ENCODE measurements at regions not wholly inside any gene's neighbourhood (a gene's known extent, or its start where the extent isn't known, plus 50 kb on each side); places are given as distances from the start of the nearest gene placed in this dataset.
"Not testable (repeated sequence)": the region's sequence is repeated elsewhere in the genome, so short reads cannot be mapped to it uniquely, and the experiment has no call there.

DNA sequence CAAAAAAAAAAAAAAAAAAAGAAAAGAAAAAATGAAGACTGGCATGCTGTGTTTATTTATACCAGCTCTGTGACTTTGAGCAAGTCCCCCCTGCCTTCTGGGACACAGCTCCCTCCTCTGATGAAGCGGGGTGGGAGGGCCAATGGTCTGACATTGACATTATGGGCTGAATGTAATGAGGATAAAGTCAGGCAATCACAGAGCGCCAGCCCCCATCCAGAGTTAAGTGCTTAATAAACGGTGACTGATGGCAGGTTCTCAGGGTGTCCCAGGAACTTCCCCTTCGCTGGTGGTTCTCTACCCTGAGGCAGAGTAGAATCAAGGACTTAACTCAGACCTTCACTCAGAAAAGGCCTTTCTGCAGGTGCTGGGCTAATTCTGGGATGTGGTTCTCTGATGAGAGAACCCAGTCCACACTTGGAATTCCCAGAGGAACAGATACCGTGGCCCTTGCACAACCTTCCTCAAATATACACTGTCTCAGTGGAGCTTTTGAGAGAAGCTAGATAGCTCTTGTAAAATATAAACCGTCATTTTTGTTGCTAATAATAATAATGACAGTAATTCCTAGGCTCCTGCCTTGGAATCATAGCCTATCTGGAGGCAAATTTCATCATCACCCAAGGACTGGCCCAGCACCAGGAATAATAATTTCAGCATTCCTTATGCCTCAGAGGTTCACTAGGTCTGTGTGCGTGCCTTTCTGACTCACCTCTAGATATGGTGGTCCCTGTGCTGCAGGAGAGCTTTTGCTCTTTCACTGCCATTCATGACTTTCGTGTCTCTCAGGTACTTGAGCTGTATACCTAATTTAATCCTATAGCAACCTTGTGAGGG is 115.8 kb downstream of the RPLP1 start:
- TF ChIP-seq, protein P1, sequence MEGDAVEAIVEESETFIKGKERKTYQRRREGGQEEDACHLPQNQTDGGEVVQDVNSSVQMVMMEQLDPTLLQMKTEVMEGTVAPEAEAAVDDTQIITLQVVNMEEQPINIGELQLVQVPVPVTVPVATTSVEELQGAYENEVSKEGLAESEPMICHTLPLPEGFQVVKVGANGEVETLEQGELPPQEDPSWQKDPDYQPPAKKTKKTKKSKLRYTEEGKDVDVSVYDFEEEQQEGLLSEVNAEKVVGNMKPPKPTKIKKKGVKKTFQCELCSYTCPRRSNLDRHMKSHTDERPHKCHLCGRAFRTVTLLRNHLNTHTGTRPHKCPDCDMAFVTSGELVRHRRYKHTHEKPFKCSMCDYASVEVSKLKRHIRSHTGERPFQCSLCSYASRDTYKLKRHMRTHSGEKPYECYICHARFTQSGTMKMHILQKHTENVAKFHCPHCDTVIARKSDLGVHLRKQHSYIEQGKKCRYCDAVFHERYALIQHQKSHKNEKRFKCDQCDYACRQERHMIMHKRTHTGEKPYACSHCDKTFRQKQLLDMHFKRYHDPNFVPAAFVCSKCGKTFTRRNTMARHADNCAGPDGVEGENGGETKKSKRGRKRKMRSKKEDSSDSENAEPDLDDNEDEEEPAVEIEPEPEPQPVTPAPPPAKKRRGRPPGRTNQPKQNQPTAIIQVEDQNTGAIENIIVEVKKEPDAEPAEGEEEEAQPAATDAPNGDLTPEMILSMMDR (IDR thresholded peaks at IDR 0.05; ENCODE audit: unreplicated experiment): no peak
- no peak overlapping the region for H3K27ac Mint-ChIP-seq (ENCODE audit: low read depth, unreplicated experiment)
- POLR2A ChIA-PET: no interaction called here
- CTCF ChIA-PET: interaction anchor here (0.6 to 1.0 kb wide), 3 partner anchors 9 to 572 kb away, joined by 3 read pairs; no protein-coding TSS in a partner anchor
- H3K4me3 Mint-ChIP-seq (ENCODE audit: unreplicated experiment): no peak overlapping the region
- BruUV-seq (replicated peaks): no TSS peak
- no peaks in the 10 kb centered on the region for H3K9me3 Mint-ChIP-seq (ENCODE audit: unreplicated experiment)
- H3K27me3 Mint-ChIP-seq (ENCODE audit: insufficient read depth, unreplicated experiment): no peaks in the 10 kb centered on the region
- H3K36me3 Mint-ChIP-seq (ENCODE audit: insufficient read depth, unreplicated experiment): no peaks in the 10 kb centered on the region
- peak; percentile 79 for DNase-seq (ENCODE audit: unreplicated experiment)
- intact Hi-C loops (cut with micrococcal nuclease): no loop called here
- no peaks in the 10 kb centered on the region for H3K4me1 Mint-ChIP-seq (ENCODE audit: insufficient read depth, unreplicated experiment)

DNA sequence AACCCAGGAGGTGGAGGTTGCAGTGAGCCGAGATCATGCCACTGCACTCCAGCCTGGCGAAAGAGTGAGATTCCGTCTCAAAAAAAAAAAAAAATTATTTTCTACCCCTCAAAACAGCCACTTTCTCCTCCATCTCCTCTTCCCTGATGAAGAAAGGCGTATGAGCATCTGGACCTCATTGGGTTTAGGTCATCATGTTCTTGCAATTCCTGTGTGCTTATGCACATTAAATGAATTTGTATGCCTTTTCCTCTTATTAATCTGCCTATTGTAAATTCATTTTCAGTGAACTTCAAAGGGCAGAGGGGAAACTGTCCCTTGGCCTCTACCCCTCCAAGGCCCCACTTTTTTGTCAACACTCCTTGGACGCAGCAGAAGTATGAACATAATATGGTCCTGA is 117.8 kb downstream of the RPLP1 start:
- Mint-ChIP-seq H3K27me3 (ENCODE audit: insufficient read depth, unreplicated experiment) (no peaks in the 10 kb centered on the region), H3K9me3 (ENCODE audit: unreplicated experiment) (no peaks in the 10 kb centered on the region), H3K4me1 (ENCODE audit: insufficient read depth, unreplicated experiment) (no peaks in the 10 kb centered on the region), H3K4me3 (ENCODE audit: unreplicated experiment) (no peak overlapping the region), H3K36me3 (ENCODE audit: insufficient read depth, unreplicated experiment) (no peaks in the 10 kb centered on the region), H3K27ac (ENCODE audit: low read depth, unreplicated experiment) (no peak overlapping the region)
- intact Hi-C loops (cut with micrococcal nuclease): no loop called here
- no peak for DNase-seq (ENCODE audit: unreplicated experiment)
- TF ChIP-seq, protein P1 (IDR thresholded peaks at IDR 0.05; ENCODE audit: unreplicated experiment): no peak
- ChIA-PET CTCF (no interaction called here), POLR2A (no interaction called here)
- no TSS peak for BruUV-seq (replicated peaks)

DNA sequence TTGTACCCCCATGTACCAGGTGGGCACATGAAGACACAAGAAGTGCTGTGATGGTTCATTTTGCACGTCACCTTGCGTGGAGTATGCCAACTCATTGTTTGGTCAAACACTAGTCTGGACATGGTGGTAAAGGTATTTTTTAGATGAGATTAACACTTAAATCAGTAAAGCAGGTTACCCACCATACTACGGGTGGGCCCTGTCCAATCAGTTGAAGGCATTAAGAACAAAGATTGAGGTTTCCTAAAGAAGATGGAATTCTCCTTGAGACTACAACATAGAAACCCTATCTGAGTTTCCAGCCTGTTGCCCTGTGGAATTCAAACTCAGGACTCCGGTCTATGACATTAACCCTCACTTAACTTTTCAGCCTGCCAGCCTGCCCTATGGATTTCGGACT is 118.4 kb downstream of the RPLP1 start:
- TF ChIP-seq, protein P1 (IDR thresholded peaks at IDR 0.05; ENCODE audit: unreplicated experiment): no peak
- Mint-ChIP-seq H3K4me1 (ENCODE audit: insufficient read depth, unreplicated experiment) (no peaks in the 10 kb centered on the region), H3K9me3 (ENCODE audit: unreplicated experiment) (no peaks in the 10 kb centered on the region), H3K4me3 (ENCODE audit: unreplicated experiment) (no peak overlapping the region), H3K27me3 (ENCODE audit: insufficient read depth, unreplicated experiment) (no peaks in the 10 kb centered on the region), H3K27ac (ENCODE audit: low read depth, unreplicated experiment) (no peak overlapping the region), H3K36me3 (ENCODE audit: insufficient read depth, unreplicated experiment) (no peaks in the 10 kb centered on the region)
- intact Hi-C loops (cut with micrococcal nuclease): no loop called here
- ChIA-PET CTCF (interaction anchor here (0.7 kb wide), 2 partner anchors 59 to 918 kb away, joined by 3 to 4 read pairs; no protein-coding TSS in a partner anchor), POLR2A (no interaction called here)
- DNase-seq (ENCODE audit: unreplicated experiment): no peak
- no TSS peak for BruUV-seq (replicated peaks)

DNA sequence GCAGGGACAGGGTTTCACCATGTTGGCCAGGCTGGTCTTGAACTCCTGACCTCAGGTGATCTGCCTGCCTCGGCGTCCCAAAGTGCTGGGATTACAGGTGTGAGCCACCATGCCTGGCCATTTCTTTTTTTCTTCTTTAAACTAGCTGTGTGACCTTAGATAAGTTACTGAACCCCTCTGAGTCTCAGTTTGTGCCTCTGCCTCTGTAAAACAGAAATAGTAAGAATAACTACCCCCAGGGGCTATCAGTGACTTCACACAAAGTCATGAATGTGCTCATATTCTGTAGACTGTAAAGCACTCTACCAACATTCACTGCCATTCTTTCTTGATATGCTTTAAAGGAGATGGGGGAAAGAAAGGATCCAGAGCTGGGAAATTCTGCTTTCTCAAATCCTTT is 120.7 kb downstream of the RPLP1 start:
- H3K27ac Mint-ChIP-seq (ENCODE audit: low read depth, unreplicated experiment); BruUV-seq (replicated peaks); H3K4me1 Mint-ChIP-seq (ENCODE audit: insufficient read depth, unreplicated experiment); DNase-seq (ENCODE audit: unreplicated experiment); H3K9me3 Mint-ChIP-seq (ENCODE audit: unreplicated experiment); H3K36me3 Mint-ChIP-seq (ENCODE audit: insufficient read depth, unreplicated experiment); intact Hi-C loops (cut with micrococcal nuclease); H3K4me3 Mint-ChIP-seq (ENCODE audit: unreplicated experiment); H3K27me3 Mint-ChIP-seq (ENCODE audit: insufficient read depth, unreplicated experiment): not testable (repeated sequence)
- ChIA-PET POLR2A (interaction anchor here (1.2 kb wide), 1 partner anchor 16 kb away, joined by 3 read pairs; no protein-coding TSS in a partner anchor), CTCF (interaction anchor here (0.6 to 2.8 kb wide), 4 partner anchors 206 to 915 kb away, joined by 3 to 12 read pairs (median 4); no protein-coding TSS in a partner anchor)
